Natural killer cell (primary cell): ENCODE measurements at regions not wholly inside any gene's neighbourhood (a gene's known extent, or its start where the extent isn't known, plus 50 kb on each side); places are given as distances from the start of the nearest gene placed in this dataset.
"Not testable (repeated sequence)": the region's sequence is repeated elsewhere in the genome, so short reads cannot be mapped to it uniquely, and the experiment has no call there.

Experiments used
- ATAC-seq, 3 donors: fragments of 150-1000 bp in 2 of 3; fragments of 200-7000 bp in 1 of 3; cut with Tn5 transposase; 1 replicate in 1 of 3; 2 replicates in 2 of 3; pipeline ENCODE4 v1.10.0; 2021; ENCODE audit warnings: mild to moderate bottlenecking in 2 of 3, moderate library complexity in 2 of 3
- DNase-seq, 2 donors: peaks; one replicate each; pipeline versions ENCODE4 v3.0.0 to v3.0.0-alpha.2; 2013 to 2021; ENCODE audit warnings: mixed read lengths in 1 of 2
- H3K27ac ChIP-seq: one replicate; pipeline ENCODE4 v1.5.1; 2013; ENCODE audit warnings: mild to moderate bottlenecking, low read length
- H3K27me3 ChIP-seq: one replicate; pipeline ENCODE4 v1.6.1; 2013; ENCODE audit warnings: low read length; ENCODE audit not compliant: control insufficient read depth, insufficient read depth
- H3K36me3 ChIP-seq: one replicate; pipeline ENCODE4 v1.6.1; 2013; ENCODE audit warnings: low read length; ENCODE audit not compliant: control insufficient read depth, insufficient read depth
- H3K4me1 ChIP-seq: one replicate; pipeline ENCODE4 v1.6.1; 2013; ENCODE audit warnings: low read length; ENCODE audit not compliant: control insufficient read depth, insufficient read depth
- H3K4me3 ChIP-seq: one replicate; pipeline ENCODE4 v1.5.1; 2013; ENCODE audit warnings: low read length
- H3K9me3 ChIP-seq: one replicate; pipeline ENCODE4 v1.6.1; 2013; ENCODE audit warnings: low read length; ENCODE audit not compliant: control insufficient read depth, insufficient read depth
- H3K27ac Mint-ChIP-seq, 2 donors: one replicate each; pipeline ENCODE4 v1.8.0; 2022; ENCODE audit warnings: mild to moderate bottlenecking in 2 of 2, mixed read lengths in 2 of 2, moderate library complexity in 1 of 2
- H3K27me3 Mint-ChIP-seq, 2 donors: one replicate each; pipeline ENCODE4 v1.8.0; 2022; ENCODE audit warnings: low read depth in 2 of 2, mixed read lengths in 2 of 2
- H3K36me3 Mint-ChIP-seq: one replicate; pipeline ENCODE4 v1.8.0; 2022; ENCODE audit warnings: mixed read lengths
- H3K4me1 Mint-ChIP-seq, 2 donors: one replicate each; pipeline ENCODE4 v1.8.0; 2022; ENCODE audit warnings: mixed read lengths in 2 of 2
- H3K4me3 Mint-ChIP-seq: one replicate; pipeline ENCODE4 v1.8.0; 2022; ENCODE audit warnings: mild to moderate bottlenecking, moderate library complexity, mixed read lengths
- H3K9me3 Mint-ChIP-seq, 2 donors: one replicate each; pipeline ENCODE4 v1.8.0; 2022; ENCODE audit warnings: mixed read lengths in 2 of 2
- WGBS: methylation state at CpG from one replicate; pipeline ENCODE4 v1.1.7; 2013; ENCODE audit warnings: missing lambda C conversion rate; ENCODE audit not compliant: insufficient coverage; 5-methylcytosine and 5-hydroxymethylcytosine counted together
- intact Hi-C: fragments of 100-400 bp; cut with micrococcal nuclease; formaldehyde crosslinking; loops from one replicate; pipeline ENCODE4 v1.14.2; 2022
- TF ChIP-seq, protein P1 (sequence below): fragments of 200-600 bp; IDR thresholded peaks from one replicate; pipeline ENCODE4 v1.8.0; 2022; ENCODE audit warnings: antibody characterized with exemption

DNA sequence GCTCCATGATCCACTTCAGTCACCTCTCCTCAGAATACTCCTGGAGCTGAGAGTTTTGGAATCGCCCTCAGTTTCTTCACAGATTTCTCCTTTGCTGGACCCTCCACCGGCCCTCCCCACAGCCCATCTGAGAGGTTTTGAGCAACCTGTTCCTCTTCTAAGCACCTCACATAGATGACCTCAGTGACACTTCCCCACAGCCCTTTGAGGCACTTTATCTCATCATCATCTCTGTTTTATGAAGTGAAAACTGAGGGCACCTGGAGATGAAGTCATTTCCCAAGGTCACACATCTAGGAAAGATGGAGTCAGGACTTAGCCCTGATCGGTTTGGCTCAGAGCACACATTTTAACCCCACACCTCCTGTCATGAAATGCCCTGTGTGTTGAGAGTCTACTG, 76.8 kb upstream of the ZNF281 start:
- TF ChIP-seq, protein P1, sequence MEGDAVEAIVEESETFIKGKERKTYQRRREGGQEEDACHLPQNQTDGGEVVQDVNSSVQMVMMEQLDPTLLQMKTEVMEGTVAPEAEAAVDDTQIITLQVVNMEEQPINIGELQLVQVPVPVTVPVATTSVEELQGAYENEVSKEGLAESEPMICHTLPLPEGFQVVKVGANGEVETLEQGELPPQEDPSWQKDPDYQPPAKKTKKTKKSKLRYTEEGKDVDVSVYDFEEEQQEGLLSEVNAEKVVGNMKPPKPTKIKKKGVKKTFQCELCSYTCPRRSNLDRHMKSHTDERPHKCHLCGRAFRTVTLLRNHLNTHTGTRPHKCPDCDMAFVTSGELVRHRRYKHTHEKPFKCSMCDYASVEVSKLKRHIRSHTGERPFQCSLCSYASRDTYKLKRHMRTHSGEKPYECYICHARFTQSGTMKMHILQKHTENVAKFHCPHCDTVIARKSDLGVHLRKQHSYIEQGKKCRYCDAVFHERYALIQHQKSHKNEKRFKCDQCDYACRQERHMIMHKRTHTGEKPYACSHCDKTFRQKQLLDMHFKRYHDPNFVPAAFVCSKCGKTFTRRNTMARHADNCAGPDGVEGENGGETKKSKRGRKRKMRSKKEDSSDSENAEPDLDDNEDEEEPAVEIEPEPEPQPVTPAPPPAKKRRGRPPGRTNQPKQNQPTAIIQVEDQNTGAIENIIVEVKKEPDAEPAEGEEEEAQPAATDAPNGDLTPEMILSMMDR: no peak
- H3K27me3 Mint-ChIP-seq: peaks cover 12 to 37% of the 10 kb centered on the region in 2 donors
- Histone ChIP-seq H3K4me3 (no peak overlapping the region), H3K9me3 (no peaks in the 10 kb centered on the region), H3K4me1 (no peaks in the 10 kb centered on the region), H3K27ac (no peak overlapping the region), H3K36me3 (no peaks in the 10 kb centered on the region), H3K27me3 (no peaks in the 10 kb centered on the region)
- DNase-seq (no peak), ATAC-seq (no peak)
- no peak overlapping the region for H3K27ac Mint-ChIP-seq
- no peaks in the 10 kb centered on the region for H3K4me1 Mint-ChIP-seq
- H3K36me3 Mint-ChIP-seq: no peaks in the 10 kb centered on the region
- 63% methylated on average over 3 of the region's 3 CpGs for WGBS
- no peaks in the 10 kb centered on the region for H3K9me3 Mint-ChIP-seq
- no peak overlapping the region for H3K4me3 Mint-ChIP-seq
- intact Hi-C loops: loop anchor here (5.0 to 10.0 kb wide), 2 partner anchors 212 to 344 kb away; no protein-coding TSS in a partner anchor

DNA sequence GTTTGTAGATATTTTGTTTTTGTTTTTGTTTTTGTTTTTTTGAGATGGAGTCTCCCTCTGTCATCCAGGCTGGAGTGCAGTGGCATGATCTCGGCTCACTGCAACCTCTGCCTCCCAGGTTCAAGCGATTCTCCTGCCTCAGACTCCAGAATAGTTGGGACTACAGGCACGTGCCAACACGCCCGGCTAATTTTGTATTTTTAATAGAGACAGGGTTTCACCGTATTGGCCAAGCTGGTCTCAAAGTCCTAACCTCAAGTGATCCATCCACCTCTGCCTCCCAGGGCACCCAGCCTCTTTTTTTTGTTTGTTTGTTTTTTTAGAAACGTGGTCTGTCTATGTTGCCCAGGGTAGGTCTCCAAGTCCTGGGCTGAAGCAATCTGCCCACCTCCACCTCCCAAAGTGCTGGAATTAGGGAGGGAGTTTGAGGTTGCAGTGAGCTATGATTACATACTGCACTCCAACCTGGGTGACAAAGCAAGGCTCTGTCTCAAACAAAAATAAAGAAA, 74.7 kb upstream of the ZNF281 start:
- not testable (repeated sequence) for H3K4me3 Mint-ChIP-seq, H3K4me1 ChIP-seq, H3K27ac Mint-ChIP-seq, ATAC-seq, H3K36me3 ChIP-seq, H3K4me1 Mint-ChIP-seq, H3K27me3 ChIP-seq, H3K36me3 Mint-ChIP-seq, DNase-seq, H3K4me3 ChIP-seq, H3K9me3 Mint-ChIP-seq, H3K27ac ChIP-seq, H3K9me3 ChIP-seq
- H3K27me3 Mint-ChIP-seq: peaks cover 16 to 23% of the 10 kb centered on the region in 2 donors
- WGBS: 96% methylated on average over 6 of the region's 7 CpGs
- intact Hi-C loops: loop anchor here (10.0 kb wide), 1 partner anchor 210 kb away; no protein-coding TSS in a partner anchor

DNA sequence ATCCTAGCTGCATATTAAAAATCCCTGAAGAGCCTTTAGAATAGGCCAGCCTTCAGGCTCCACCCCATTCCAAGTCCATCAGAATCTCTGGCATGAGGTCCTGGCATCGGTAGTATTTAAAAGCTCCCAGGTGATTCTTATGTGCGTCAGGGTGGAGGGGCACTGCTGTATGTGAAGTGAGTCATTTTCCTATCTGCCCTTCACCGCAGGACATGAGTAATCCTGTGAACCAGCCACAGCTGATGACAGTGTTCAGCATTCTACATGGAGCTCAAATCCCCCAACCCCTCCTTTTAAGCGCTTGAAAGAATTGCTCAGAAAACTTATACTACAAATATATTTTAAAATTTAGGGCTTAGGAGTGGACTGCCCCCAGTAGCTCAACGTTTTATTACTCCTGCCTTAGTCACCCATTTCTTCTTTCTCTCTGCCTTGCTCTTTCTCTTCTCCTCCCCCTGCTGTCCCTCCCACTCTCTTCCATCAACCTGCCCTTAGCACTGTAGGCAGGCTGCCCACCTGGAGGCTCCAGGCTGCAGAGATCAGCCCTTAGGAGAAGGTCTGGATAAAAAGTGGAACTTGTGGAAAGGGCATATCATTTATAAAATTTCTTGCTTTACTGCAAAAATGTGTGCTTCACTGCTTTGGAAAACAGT, 73.8 kb upstream of the ZNF281 start:
- no peak overlapping the region for H3K4me3 Mint-ChIP-seq
- peaks cover 12 to 18% of the 10 kb centered on the region in 2 donors for H3K27me3 Mint-ChIP-seq
- no peaks in the 10 kb centered on the region for H3K36me3 ChIP-seq
- H3K36me3 Mint-ChIP-seq: no peaks in the 10 kb centered on the region
- H3K4me1 Mint-ChIP-seq: no peaks in the 10 kb centered on the region
- H3K27ac ChIP-seq: no peak overlapping the region
- no peak overlapping the region for H3K4me3 ChIP-seq
- H3K9me3 Mint-ChIP-seq: no peaks in the 10 kb centered on the region
- TF ChIP-seq, protein P1: no peak
- H3K27ac Mint-ChIP-seq: no peak overlapping the region
- WGBS: 32% methylated on average over 5 of the region's 5 CpGs
- ATAC-seq: no peak
- no peaks in the 10 kb centered on the region for H3K4me1 ChIP-seq
- peak in 1 of 2 donors; percentile 37 for DNase-seq
- intact Hi-C loops: loop anchor here (10.0 kb wide), 1 partner anchor 209 kb away; no protein-coding TSS in a partner anchor
- no peaks in the 10 kb centered on the region for H3K9me3 ChIP-seq
- H3K27me3 ChIP-seq: no peaks in the 10 kb centered on the region

DNA sequence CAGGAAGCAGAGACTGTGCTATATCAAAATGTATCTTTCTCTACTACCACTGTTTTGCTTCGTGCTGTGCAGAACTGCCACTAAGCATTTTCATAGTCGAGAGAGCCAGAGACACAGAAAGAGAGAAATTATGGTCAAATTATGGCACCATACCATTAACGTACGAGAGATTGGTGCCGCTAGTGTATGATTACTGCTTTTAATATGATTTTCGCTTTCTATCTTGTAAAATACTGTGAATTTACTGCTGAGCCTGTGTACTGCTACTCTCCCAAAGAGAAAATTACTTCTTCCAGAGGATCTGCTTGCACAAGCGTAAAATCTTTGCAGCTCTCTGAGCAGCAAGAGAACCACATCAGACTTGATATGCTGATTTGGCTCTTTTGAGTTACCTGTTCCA, 71.1 kb upstream of the ZNF281 start:
- no peaks in the 10 kb centered on the region for H3K4me1 Mint-ChIP-seq
- Histone ChIP-seq H3K9me3 (no peaks in the 10 kb centered on the region), H3K4me1 (no peaks in the 10 kb centered on the region), H3K27me3 (no peaks in the 10 kb centered on the region), H3K36me3 (no peaks in the 10 kb centered on the region), H3K27ac (no peak overlapping the region), H3K4me3 (no peak overlapping the region)
- TF ChIP-seq, protein P1: no peak
- intact Hi-C loops: loop anchor here (10.0 kb wide), 1 partner anchor 206 kb away; no protein-coding TSS in a partner anchor
- H3K27ac Mint-ChIP-seq: no peak overlapping the region
- DNase-seq: no peak
- no peaks in the 10 kb centered on the region for H3K36me3 Mint-ChIP-seq
- H3K27me3 Mint-ChIP-seq: peaks cover 3 to 5% of the 10 kb centered on the region in 2 donors
- H3K9me3 Mint-ChIP-seq: no peaks in the 10 kb centered on the region
- WGBS: 89% methylated on average over 7 of the region's 7 CpGs
- H3K4me3 Mint-ChIP-seq: no peak overlapping the region
- ATAC-seq: no peak
